ENCODE measurements at regions not wholly inside any gene's neighbourhood (a gene's known extent, or its start where the extent isn't known, plus 50 kb on each side); places are given as distances from the start of the nearest gene placed in this dataset.

DNA sequence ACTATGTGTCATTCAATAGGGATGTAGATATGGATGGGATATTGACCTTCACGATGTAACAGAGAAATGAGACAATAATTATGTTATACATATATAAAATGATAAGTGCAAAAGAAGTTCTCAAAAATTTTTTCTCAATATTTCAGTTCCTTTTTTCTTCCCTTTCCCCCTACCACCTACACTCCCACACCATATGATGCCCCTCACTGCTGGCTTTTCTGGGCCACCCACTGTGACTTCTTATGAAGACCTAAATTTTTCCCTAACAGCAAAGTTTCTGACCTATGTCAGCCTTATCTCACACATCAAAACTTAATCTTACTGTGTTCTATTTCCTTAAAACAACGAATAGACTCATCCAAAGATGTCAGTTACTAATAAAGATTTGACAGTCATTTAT, 89.9 kb upstream of the MYLIP start:
- TF ChIP-seq, protein P1, sequence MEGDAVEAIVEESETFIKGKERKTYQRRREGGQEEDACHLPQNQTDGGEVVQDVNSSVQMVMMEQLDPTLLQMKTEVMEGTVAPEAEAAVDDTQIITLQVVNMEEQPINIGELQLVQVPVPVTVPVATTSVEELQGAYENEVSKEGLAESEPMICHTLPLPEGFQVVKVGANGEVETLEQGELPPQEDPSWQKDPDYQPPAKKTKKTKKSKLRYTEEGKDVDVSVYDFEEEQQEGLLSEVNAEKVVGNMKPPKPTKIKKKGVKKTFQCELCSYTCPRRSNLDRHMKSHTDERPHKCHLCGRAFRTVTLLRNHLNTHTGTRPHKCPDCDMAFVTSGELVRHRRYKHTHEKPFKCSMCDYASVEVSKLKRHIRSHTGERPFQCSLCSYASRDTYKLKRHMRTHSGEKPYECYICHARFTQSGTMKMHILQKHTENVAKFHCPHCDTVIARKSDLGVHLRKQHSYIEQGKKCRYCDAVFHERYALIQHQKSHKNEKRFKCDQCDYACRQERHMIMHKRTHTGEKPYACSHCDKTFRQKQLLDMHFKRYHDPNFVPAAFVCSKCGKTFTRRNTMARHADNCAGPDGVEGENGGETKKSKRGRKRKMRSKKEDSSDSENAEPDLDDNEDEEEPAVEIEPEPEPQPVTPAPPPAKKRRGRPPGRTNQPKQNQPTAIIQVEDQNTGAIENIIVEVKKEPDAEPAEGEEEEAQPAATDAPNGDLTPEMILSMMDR (IDR thresholded peaks at IDR 0.05; ENCODE audit: insufficient read depth, low read length, severe bottlenecking) = no peak
- no peak for FAIRE-seq
- no peak overlapping the region for H3K4me3 ChIP-seq (ENCODE audit: low read depth, low read length)
- no peaks in the 10 kb centered on the region for H3K36me3 ChIP-seq (ENCODE audit: control insufficient read depth, insufficient read depth, low read length)
- DNase-seq (ENCODE audit: low read depth) = no peak
- no peaks in the 10 kb centered on the region for H3K27me3 ChIP-seq (ENCODE audit: control insufficient read depth, insufficient read depth, low read length)

DNA sequence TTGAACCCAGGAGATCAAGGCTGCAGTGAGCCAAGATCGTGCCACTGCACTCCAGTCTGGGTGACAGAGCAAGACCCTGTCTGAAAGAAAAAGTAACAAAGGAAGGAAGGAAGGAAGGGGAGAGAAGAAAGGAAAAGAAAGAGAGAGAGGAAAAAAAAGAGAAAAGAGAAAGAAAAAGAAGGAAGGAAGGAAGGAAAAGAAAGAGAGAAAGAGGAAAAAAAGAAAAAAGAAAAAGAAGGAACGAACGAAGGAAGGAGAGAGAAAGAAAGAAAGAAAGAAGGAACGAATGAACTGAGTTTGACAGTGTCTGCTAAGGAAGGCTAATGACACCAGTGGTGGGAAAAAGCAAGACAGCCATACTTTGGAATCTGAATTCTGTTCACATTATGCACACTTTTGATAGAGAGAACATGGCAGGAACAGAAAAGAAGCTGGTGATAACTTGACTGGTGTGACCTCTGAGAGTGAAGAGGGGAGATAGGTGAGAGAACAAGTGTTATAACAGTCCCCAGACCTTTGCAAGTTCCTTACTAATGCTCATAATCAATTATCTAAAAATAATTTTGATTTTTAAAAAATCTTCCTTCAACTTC, 93.3 kb upstream of the MYLIP start:
- no peak overlapping the region for H3K4me3 ChIP-seq (ENCODE audit: low read depth, low read length)
- TF ChIP-seq, protein P1 (IDR thresholded peaks at IDR 0.05; ENCODE audit: insufficient read depth, low read length, severe bottlenecking) = no peak
- FAIRE-seq (no peak), DNase-seq (ENCODE audit: low read depth) (no peak)
- H3K36me3 ChIP-seq (ENCODE audit: control insufficient read depth, insufficient read depth, low read length) = no peaks in the 10 kb centered on the region
- H3K27me3 ChIP-seq (ENCODE audit: control insufficient read depth, insufficient read depth, low read length) = no peaks in the 10 kb centered on the region

DNA sequence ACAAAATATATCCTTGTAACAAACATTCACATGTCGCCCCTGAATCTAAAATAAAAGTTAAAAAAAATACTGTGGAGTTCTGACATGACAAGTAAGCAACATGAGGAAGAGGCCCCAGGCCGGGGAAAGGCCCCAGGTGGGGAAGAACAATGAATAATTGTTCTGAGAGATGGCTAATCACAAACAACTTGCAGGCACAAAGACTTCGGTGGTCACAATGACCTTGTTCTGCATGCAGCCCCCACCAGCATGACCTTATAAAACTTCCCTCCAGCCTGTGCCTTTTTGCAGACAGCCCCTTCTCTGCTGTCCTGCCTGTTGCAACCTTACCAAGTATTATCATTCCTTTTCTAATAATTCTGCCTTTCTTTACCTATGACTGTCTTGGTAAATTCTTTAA, 95.7 kb upstream of the MYLIP start:
- H3K36me3 ChIP-seq (ENCODE audit: control insufficient read depth, insufficient read depth, low read length) = no peaks in the 10 kb centered on the region
- H3K27me3 ChIP-seq (ENCODE audit: control insufficient read depth, insufficient read depth, low read length) = no peaks in the 10 kb centered on the region
- DNase-seq (ENCODE audit: low read depth) = no peak
- no peak overlapping the region for H3K4me3 ChIP-seq (ENCODE audit: low read depth, low read length)
- FAIRE-seq = no peak
- TF ChIP-seq, protein P1 (IDR thresholded peaks at IDR 0.05; ENCODE audit: insufficient read depth, low read length, severe bottlenecking) = no peak

DNA sequence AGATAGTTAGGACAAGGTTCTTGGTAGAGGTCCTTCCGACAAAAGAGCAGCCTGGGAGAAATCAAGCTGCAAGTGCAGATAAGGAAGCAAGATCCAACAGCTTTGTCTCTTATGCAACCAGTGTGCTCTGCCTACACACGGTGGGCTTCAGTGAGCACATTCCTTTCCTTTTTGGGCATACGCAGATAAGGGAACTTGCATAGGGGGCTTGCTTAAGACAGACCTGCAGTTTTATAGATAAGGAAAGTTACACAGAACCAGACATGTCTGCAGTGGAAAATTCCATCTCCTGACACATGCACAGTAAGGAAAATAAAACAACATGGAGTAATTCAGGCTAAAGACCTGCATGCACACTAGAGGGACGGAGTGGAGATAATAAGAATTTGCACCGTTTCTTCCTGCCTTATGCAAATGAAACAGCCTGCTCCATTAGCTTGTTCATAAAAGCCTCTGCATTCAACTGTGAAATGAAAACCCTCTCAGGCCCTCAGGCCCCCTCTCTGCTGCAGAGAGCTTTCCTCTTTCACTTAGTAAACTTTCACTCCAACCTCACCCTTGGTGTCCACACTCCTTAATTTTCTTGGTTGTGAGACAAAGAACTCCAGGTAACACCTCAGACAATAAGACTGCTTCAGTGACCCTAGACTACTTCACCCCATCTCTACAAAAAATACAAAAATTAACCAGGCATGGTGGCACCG, 97.5 kb upstream of the MYLIP start:
- H3K27me3 ChIP-seq (ENCODE audit: control insufficient read depth, insufficient read depth, low read length) = no peaks in the 10 kb centered on the region
- H3K36me3 ChIP-seq (ENCODE audit: control insufficient read depth, insufficient read depth, low read length) = no peaks in the 10 kb centered on the region
- H3K4me3 ChIP-seq (ENCODE audit: low read depth, low read length) = no peak overlapping the region
- FAIRE-seq (peak; percentile 43), DNase-seq (ENCODE audit: low read depth) (no peak)
- TF ChIP-seq, protein P1 (IDR thresholded peaks at IDR 0.05; ENCODE audit: insufficient read depth, low read length, severe bottlenecking) = no peak

DNA sequence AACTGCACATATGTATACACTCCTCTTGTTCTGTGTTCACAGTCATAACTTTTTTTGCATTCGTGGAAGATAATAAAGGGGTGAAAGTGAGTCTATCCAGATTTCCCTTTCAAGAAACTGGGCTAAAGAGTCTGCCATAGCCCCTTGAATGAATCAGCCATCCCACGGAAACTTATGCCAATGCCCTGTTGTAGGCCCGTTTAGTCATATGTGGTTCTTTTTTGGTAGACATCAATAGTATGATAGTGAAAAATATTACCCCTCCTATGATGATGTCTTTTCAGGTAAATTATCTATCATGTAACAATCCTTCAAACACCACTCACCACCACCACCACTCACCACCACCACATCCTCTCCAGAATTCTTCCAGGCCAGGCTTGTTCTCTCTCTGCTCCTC, 99.9 kb upstream of the MYLIP start:
- Histone ChIP-seq H3K4me3 (ENCODE audit: low read depth, low read length) (no peak overlapping the region), H3K36me3 (ENCODE audit: control insufficient read depth, insufficient read depth, low read length) (no peaks in the 10 kb centered on the region), H3K27me3 (ENCODE audit: control insufficient read depth, insufficient read depth, low read length) (no peaks in the 10 kb centered on the region)
- FAIRE-seq (no peak), DNase-seq (ENCODE audit: low read depth) (no peak)
- TF ChIP-seq, protein P1 (IDR thresholded peaks at IDR 0.05; ENCODE audit: insufficient read depth, low read length, severe bottlenecking) = no peak

DNA sequence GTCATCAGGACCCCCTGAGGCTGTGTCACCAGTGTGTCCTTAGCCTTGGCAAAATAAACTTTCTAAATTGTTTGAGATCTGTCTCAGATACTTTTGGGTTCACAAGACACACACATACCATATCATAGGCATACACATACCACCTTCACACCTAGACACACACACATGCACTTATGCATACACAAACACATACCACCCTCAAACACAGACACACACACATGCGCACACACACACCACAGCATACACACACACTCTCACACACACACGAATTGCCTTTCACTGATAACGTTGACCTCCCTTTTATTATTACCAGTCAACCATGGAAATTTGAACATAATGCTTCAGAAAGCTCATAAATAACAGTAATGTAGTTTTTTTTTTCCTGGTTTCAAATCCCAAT, 108.6 kb upstream of the MYLIP start:
- no peak overlapping the region for H3K4me3 ChIP-seq (ENCODE audit: low read depth, low read length)
- TF ChIP-seq, protein P1 (IDR thresholded peaks at IDR 0.05; ENCODE audit: insufficient read depth, low read length, severe bottlenecking) = no peak
- H3K36me3 ChIP-seq (ENCODE audit: control insufficient read depth, insufficient read depth, low read length) = no peaks in the 10 kb centered on the region
- FAIRE-seq (peak; percentile 52), DNase-seq (ENCODE audit: low read depth) (no peak)
- H3K27me3 ChIP-seq (ENCODE audit: control insufficient read depth, insufficient read depth, low read length) = no peaks in the 10 kb centered on the region

All from bronchial epithelial cell (primary cell).